Psoas muscle (tissue), 7 donors: ENCODE measurements at regions not wholly inside any gene's neighbourhood (a gene's known extent, or its start where the extent isn't known, plus 50 kb on each side); places are given as distances from the start of the nearest gene placed in this dataset.
A peak's percentile ranks its signal among the peaks of the same experiment; 100 is the strongest.

ENCODE experiments used
- ATAC-seq, 4 donors: fragments of 200-7000 bp; cut with Tn5 transposase; one replicate each; pipeline ENCODE4 v1.9.1; 2020; ENCODE audit warnings: moderate library complexity in 3 of 4, mild to moderate bottlenecking in 2 of 4
- DNase-seq, 2 donors: peaks; one replicate each; pipeline ENCODE4 v3.0.0-alpha.2; 2020
- H3K27ac ChIP-seq: fragments of 200-600 bp; one replicate; pipeline ENCODE4 v1.8.0; 2022
- H3K27me3 ChIP-seq, 3 donors: fragments of 200-600 bp in 1 of 3; one replicate each; pipeline versions ENCODE4 v1.6.1 to v1.8.0; 2013 to 2022; ENCODE audit warnings: low read length in 2 of 3, mild to moderate bottlenecking in 2 of 3, moderate library complexity in 1 of 3; ENCODE audit not compliant: insufficient read depth in 3 of 3
- H3K36me3 ChIP-seq, 2 donors: fragments of 200-600 bp in 1 of 2; one replicate each; pipeline versions ENCODE4 v1.6.1 to v1.8.0; 2013 to 2022; ENCODE audit warnings: low read depth in 1 of 2, mild to moderate bottlenecking in 1 of 2, moderate library complexity in 1 of 2; ENCODE audit not compliant: insufficient read depth in 1 of 2
- H3K4me1 ChIP-seq: fragments of 200-600 bp; one replicate; pipeline ENCODE4 v1.8.0; 2022
- H3K4me3 ChIP-seq: fragments of 200-600 bp; one replicate; pipeline ENCODE4 v1.8.0; 2022; ENCODE audit warnings: mild to moderate bottlenecking
- H3K9me3 ChIP-seq: fragments of 200-600 bp; one replicate; pipeline ENCODE4 v1.8.0; 2022
- WGBS, 3 donors: extraction: QIAGEN DNeasy Blood & Tissue Kit; methylation state at CpG; one replicate each; pipeline versions ENCODE4 v1.1.6 to v1.1.7; 2013; 5-methylcytosine and 5-hydroxymethylcytosine counted together
- intact Hi-C, 2 donors: fragments of 100-400 bp; cut with DNase I; formaldehyde crosslinking; loops; one replicate each; pipeline versions ENCODE4 v1.11.0 to v1.14.2; 2022
- TF ChIP-seq, protein P1 (sequence below): fragments of 200-600 bp; IDR thresholded peaks from one replicate; pipeline ENCODE4 v1.8.0; 2022; ENCODE audit warnings: antibody characterized with exemption
- donor health status: healthy with polysubstance abuse.
- donor health status: DM: no; HTN: no; CAD: no; lungs with moderate emphysema.
- donor health status: Bipolar disorder and iron deficiency.
- donor health status: healthy.
- donor health status: DM: yes; HTN: yes; CAD: no.
- donor health status: DM: no; HTN: no; CAD: no.
- donor health status: DM: yes; HTN: yes; CAD: no.

DNA sequence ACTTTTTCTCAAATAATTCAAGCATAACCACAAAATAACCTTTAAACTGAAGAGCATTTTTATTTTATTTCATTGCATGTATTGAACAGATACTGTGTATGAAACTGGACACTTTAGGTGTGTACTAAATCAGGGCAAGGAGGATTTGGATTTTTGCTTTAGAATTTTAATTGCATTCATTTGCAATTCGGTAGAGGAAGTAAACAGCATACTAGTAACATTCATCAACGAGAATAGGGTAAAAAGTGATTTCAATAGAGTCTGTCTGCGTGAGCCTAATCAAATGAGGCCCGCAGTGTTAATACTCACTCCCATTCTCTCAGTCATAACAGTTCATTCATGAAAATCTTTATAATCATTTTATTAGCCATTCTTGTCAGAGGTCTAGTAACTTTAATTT, 200.2 kb downstream of the SPRY2 start:
- no peak overlapping the region for H3K4me3 ChIP-seq
- TF ChIP-seq, protein P1, sequence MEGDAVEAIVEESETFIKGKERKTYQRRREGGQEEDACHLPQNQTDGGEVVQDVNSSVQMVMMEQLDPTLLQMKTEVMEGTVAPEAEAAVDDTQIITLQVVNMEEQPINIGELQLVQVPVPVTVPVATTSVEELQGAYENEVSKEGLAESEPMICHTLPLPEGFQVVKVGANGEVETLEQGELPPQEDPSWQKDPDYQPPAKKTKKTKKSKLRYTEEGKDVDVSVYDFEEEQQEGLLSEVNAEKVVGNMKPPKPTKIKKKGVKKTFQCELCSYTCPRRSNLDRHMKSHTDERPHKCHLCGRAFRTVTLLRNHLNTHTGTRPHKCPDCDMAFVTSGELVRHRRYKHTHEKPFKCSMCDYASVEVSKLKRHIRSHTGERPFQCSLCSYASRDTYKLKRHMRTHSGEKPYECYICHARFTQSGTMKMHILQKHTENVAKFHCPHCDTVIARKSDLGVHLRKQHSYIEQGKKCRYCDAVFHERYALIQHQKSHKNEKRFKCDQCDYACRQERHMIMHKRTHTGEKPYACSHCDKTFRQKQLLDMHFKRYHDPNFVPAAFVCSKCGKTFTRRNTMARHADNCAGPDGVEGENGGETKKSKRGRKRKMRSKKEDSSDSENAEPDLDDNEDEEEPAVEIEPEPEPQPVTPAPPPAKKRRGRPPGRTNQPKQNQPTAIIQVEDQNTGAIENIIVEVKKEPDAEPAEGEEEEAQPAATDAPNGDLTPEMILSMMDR, result no peak
- H3K27ac ChIP-seq, result no peak overlapping the region
- peak in 1 of 4 donors; percentile 10 for ATAC-seq
- WGBS, 3 donors, result 51 to 56% (median 54%) methylated on average over 4 of the region's 4 CpGs
- no peak for DNase-seq
- peaks cover 16% of the 10 kb centered on the region for H3K4me1 ChIP-seq
- no peaks in the 10 kb centered on the region for H3K27me3 ChIP-seq
- H3K36me3 ChIP-seq, result no peaks in the 10 kb centered on the region
- intact Hi-C loops, result no loop called here
- no peaks in the 10 kb centered on the region for H3K9me3 ChIP-seq

DNA sequence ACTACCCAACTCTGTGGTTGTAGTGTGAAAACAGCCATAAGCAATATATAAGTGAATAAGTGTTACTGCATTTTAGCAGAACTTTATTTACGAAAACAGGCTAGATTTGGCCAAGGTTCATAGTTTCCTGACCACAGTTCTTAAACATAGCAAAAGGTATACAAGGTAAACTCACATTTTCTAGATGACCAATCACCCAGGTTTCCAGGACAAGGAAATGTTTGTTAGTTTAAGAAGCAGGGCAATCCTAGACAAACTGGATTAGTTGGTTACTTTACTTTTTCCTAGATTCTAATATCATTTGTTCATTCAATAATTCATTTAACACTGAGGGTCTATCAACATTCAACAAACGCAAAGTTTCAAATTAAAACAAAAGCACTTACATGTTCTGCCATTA, 201.7 kb downstream of the SPRY2 start:
- Histone ChIP-seq H3K4me1 (peaks cover 8% of the 10 kb centered on the region), H3K27me3 (no peaks in the 10 kb centered on the region), H3K4me3 (no peak overlapping the region), H3K36me3 (no peaks in the 10 kb centered on the region), H3K9me3 (no peaks in the 10 kb centered on the region), H3K27ac (no peak overlapping the region)
- ATAC-seq, result no peak
- 95 to 98% (median 98%) methylated on average over 2 of the region's 2 CpGs for WGBS, 3 donors
- TF ChIP-seq, protein P1, result no peak
- intact Hi-C loops, result no loop called here
- no peak for DNase-seq

DNA sequence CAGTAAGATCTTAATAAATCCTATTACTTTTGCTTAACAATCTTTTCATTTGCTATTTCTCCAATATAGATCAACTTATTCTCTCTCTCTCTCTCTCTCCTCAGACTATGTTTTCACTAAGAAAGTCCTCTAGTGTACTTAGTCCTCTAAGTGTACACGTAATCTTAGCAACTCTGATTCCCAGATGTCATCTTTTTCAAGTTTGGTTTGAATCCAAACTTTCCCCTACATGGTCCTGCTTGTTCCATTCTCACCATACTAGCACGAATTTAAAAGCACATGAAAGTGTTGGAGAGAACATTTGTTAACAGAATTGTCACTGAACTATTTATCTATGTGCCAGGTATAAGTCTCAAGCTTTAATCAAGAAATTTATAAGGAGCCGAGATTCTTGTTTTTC, 202.9 kb downstream of the SPRY2 start:
- no peak for ATAC-seq
- no peak overlapping the region for H3K27ac ChIP-seq
- 48 to 63% (median 58%) methylated on average over 3 of the region's 3 CpGs for WGBS, 3 donors

DNA sequence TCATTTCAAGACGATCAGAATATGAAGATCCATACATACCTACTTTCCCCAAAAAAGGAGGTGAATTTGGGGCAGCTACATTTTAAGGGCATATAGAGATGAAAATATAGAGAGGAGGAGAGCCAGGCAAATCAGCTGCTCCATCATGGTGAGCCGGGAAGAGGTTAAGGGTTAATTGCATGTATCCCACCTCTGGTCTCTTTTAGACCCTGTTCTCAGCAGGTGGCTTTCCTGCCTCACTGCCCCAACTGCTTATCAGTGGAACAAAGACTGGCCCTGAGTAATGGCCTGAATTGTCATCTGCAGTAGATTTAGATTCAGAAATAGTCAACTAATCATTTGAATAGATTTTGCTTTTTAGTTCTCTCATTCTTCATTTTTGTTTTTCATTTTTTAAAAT, 206.6 kb downstream of the SPRY2 start:
- no peaks in the 10 kb centered on the region for H3K27me3 ChIP-seq
- H3K36me3 ChIP-seq, result no peaks in the 10 kb centered on the region
- intact Hi-C loops, result loop anchor here (5.0 kb wide), 1 partner anchor 203 kb away; no protein-coding TSS in a partner anchor
- peaks cover 28% of the 10 kb centered on the region for H3K4me1 ChIP-seq
- TF ChIP-seq, protein P1, result no peak
- WGBS, 3 donors, result 68 to 78% (median 78%) methylated on average over 2 of the region's 2 CpGs
- H3K9me3 ChIP-seq, result no peaks in the 10 kb centered on the region
- DNase-seq, result no peak
- ATAC-seq, result no peak
- no peak overlapping the region for H3K27ac ChIP-seq
- no peak overlapping the region for H3K4me3 ChIP-seq

More for the DNA sequence above, 202.9 kb downstream of the SPRY2 start:
- Histone ChIP-seq H3K36me3 (no peaks in the 10 kb centered on the region), H3K4me1 (peaks cover 16% of the 10 kb centered on the region), H3K4me3 (no peak overlapping the region), H3K9me3 (no peaks in the 10 kb centered on the region), H3K27me3 (no peaks in the 10 kb centered on the region)
- DNase-seq, result no peak
- TF ChIP-seq, protein P1, result no peak
- intact Hi-C loops, result no loop called here

DNA sequence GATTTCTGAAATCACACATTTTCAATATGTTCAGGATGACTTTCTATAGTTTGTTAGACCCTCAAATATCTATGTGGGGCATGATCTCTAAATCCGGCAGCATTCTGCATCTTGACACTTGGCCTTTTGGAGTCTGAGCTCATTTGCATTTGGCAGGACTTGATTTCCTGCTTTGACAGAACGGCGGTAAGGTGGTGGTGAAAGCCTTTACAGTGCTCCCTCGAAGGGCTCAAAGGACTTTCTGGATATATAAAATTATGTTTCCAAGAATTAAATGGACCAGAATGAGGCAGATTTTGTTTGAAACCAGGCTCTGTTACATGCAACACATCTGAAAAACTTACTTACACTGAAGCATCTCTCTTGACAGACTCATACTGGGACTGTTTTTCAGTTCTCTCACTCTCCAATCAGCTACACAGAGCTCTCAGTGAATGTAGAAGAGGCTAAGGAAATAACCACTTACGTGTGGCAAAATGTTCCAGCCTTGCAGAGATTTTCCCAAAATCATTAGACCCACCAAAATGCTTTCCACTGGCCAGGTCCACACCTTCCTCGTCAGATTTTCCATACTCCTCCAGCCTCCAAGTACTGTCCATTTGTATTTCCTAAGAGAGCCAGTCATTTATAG, 207.2 kb downstream of the SPRY2 start:
- intact Hi-C loops, result loop anchor here (5.0 kb wide), 1 partner anchor 204 kb away; no protein-coding TSS in a partner anchor
- peaks cover 28% of the 10 kb centered on the region for H3K4me1 ChIP-seq
- no peaks in the 10 kb centered on the region for H3K36me3 ChIP-seq
- H3K4me3 ChIP-seq, result peak overlapping the region; percentile 55
- DNase-seq (no peak), ATAC-seq (no peak)
- TF ChIP-seq, protein P1, result no peak
- no peaks in the 10 kb centered on the region for H3K27me3 ChIP-seq
- no peaks in the 10 kb centered on the region for H3K9me3 ChIP-seq
- peak overlapping the region; percentile 84 for H3K27ac ChIP-seq
- WGBS, 3 donors, result 20 to 40% (median 31%) methylated on average over 6 of the region's 6 CpGs
